ENCODE measurements at regions not wholly inside any gene's neighbourhood (a gene's known extent, or its start where the extent isn't known, plus 50 kb on each side); places are given as distances from the start of the nearest gene placed in this dataset.

DNA sequence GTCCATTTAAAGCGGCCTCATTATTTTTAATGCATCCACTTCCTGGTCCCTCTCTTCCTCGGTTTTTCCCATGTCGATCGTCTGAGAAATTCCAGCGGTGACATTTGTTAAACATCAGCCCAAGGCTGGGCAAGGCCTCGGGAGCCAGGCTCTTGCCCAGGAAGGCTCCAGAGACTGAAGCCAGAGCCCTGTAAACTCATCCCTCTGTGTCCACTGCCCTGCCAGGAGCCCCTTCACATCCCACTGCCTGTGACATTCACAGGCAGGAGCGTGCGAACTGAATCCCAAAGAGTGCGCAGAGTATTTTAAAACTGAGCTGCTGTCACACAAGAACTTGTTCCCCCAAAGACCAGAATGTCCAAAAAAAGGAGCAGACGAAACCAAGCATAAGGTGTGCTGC is 56.5 kb upstream of the ANO1 start:
- intact Hi-C loops (cut with micrococcal nuclease; ENCODE audit: unreplicated experiment), result no loop called here
- CTCF ChIA-PET, result no interaction called here
- Mint-ChIP-seq H3K4me1 (ENCODE audit: low read depth, unreplicated experiment) (peaks cover 22% of the 10 kb centered on the region), H3K27ac (ENCODE audit: unreplicated experiment) (no peak overlapping the region), H3K9me3 (ENCODE audit: low read depth, unreplicated experiment) (no peaks in the 10 kb centered on the region), H3K27me3 (ENCODE audit: unreplicated experiment) (no peaks in the 10 kb centered on the region), H3K36me3 (ENCODE audit: insufficient read depth, unreplicated experiment) (no peaks in the 10 kb centered on the region), H3K4me3 (ENCODE audit: low read depth, unreplicated experiment) (no peak overlapping the region)
- DNase-seq, result no peak
- TF ChIP-seq, protein P1, sequence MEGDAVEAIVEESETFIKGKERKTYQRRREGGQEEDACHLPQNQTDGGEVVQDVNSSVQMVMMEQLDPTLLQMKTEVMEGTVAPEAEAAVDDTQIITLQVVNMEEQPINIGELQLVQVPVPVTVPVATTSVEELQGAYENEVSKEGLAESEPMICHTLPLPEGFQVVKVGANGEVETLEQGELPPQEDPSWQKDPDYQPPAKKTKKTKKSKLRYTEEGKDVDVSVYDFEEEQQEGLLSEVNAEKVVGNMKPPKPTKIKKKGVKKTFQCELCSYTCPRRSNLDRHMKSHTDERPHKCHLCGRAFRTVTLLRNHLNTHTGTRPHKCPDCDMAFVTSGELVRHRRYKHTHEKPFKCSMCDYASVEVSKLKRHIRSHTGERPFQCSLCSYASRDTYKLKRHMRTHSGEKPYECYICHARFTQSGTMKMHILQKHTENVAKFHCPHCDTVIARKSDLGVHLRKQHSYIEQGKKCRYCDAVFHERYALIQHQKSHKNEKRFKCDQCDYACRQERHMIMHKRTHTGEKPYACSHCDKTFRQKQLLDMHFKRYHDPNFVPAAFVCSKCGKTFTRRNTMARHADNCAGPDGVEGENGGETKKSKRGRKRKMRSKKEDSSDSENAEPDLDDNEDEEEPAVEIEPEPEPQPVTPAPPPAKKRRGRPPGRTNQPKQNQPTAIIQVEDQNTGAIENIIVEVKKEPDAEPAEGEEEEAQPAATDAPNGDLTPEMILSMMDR (IDR thresholded peaks at IDR 0.05; ENCODE audit: unreplicated experiment), result no peak
- BruUV-seq (replicated peaks), result no TSS peak

DNA sequence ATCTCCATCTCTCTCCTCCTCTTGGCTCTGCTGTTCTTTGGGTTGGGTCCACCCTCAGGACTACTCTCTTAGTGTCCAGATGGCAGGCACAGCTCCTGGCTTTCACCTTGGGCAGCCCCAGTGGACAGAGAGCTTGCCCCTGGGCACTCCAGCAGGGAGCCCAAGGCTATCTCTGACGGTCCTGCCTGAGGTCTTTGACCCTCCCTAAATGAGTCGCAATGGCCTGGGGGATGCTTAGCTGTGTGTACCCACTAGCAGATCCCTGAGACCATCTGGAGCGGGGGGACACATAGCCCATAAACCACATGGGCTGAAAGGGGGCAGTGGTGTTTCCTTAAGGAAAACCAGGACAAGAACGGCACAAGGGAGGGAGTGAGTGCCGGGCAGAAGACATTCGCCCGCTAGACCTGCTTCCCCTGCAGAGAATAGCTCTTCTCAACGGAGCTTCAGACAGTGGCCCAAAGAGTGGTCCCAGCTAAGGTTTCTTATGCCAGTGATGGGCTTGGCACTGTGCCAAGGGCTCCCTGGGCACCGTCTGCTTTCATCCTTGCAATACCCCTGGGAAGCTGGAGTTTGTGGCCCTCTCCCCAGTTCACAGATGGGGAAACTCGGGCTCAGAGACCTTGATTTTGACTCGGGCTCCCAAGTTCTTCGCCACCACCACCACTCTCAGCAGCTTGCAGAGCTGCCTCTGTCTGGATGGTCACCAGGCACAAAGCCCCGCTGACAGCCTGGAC is 53.9 kb upstream of the ANO1 start:
- CTCF ChIA-PET, result no interaction called here
- DNase-seq, result no peak
- no peaks in the 10 kb centered on the region for H3K9me3 Mint-ChIP-seq (ENCODE audit: low read depth, unreplicated experiment)
- intact Hi-C loops (cut with micrococcal nuclease; ENCODE audit: unreplicated experiment), result no loop called here
- no peak overlapping the region for H3K4me3 Mint-ChIP-seq (ENCODE audit: low read depth, unreplicated experiment)
- H3K27ac Mint-ChIP-seq (ENCODE audit: unreplicated experiment), result no peak overlapping the region
- H3K27me3 Mint-ChIP-seq (ENCODE audit: unreplicated experiment), result no peaks in the 10 kb centered on the region
- H3K36me3 Mint-ChIP-seq (ENCODE audit: insufficient read depth, unreplicated experiment), result no peaks in the 10 kb centered on the region
- peaks cover 10% of the 10 kb centered on the region for H3K4me1 Mint-ChIP-seq (ENCODE audit: low read depth, unreplicated experiment)
- TF ChIP-seq, protein P1 (IDR thresholded peaks at IDR 0.05; ENCODE audit: unreplicated experiment), result no peak
- no TSS peak for BruUV-seq (replicated peaks)

DNA sequence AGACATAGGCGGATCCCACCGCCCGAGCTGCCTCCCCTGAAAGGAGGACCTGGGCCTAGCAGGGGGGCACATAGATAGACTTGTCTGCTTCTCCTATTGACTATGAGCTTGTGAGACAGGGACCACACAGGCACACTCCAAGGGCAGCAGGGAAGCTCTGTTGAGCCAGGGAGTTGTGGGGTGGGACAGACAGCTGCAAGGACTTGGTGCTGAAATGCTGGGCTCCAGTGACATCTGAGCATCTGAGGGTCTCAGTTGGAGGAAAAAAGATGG is 53.4 kb upstream of the ANO1 start:
- Mint-ChIP-seq H3K9me3 (ENCODE audit: low read depth, unreplicated experiment) (no peaks in the 10 kb centered on the region), H3K36me3 (ENCODE audit: insufficient read depth, unreplicated experiment) (no peaks in the 10 kb centered on the region), H3K4me1 (ENCODE audit: low read depth, unreplicated experiment) (peaks cover 10% of the 10 kb centered on the region), H3K27ac (ENCODE audit: unreplicated experiment) (no peak overlapping the region), H3K4me3 (ENCODE audit: low read depth, unreplicated experiment) (no peak overlapping the region), H3K27me3 (ENCODE audit: unreplicated experiment) (no peaks in the 10 kb centered on the region)
- no peak for DNase-seq
- intact Hi-C loops (cut with micrococcal nuclease; ENCODE audit: unreplicated experiment), result no loop called here
- CTCF ChIA-PET, result no interaction called here
- BruUV-seq (replicated peaks), result no TSS peak
- TF ChIP-seq, protein P1 (IDR thresholded peaks at IDR 0.05; ENCODE audit: unreplicated experiment), result no peak

GRCh38 chr11:70025308-70025707 is 52.8 kb upstream of the ANO1 start:
- CTCF ChIA-PET, result interaction anchor here (0.5 kb wide), 1 partner anchor 308 kb away, joined by 3 read pairs; no protein-coding TSS in a partner anchor
- Mint-ChIP-seq H3K36me3 (ENCODE audit: insufficient read depth, unreplicated experiment) (no peaks in the 10 kb centered on the region), H3K9me3 (ENCODE audit: low read depth, unreplicated experiment) (no peaks in the 10 kb centered on the region), H3K27ac (ENCODE audit: unreplicated experiment) (no peak overlapping the region), H3K4me3 (ENCODE audit: low read depth, unreplicated experiment) (no peak overlapping the region), H3K27me3 (ENCODE audit: unreplicated experiment) (no peaks in the 10 kb centered on the region), H3K4me1 (ENCODE audit: low read depth, unreplicated experiment) (peaks cover 4% of the 10 kb centered on the region)
- TF ChIP-seq, protein P1 (IDR thresholded peaks at IDR 0.05; ENCODE audit: unreplicated experiment), result no peak
- no peak for DNase-seq
- intact Hi-C loops (cut with micrococcal nuclease; ENCODE audit: unreplicated experiment), result no loop called here
- no TSS peak for BruUV-seq (replicated peaks)
